Mucosa of descending colon (tissue), 3 donors: ENCODE measurements at regions not wholly inside any gene's neighbourhood (a gene's known extent, or its start where the extent isn't known, plus 50 kb on each side); places are given as distances from the start of the nearest gene placed in this dataset.

Experiments
- ATAC-seq: fragments of 200-7000 bp; cut with Tn5 transposase; one replicate; pipeline ENCODE4 v1.9.1; 2020; ENCODE audit warnings: mild to moderate bottlenecking, moderate library complexity
- DNase-seq, 3 donors: peaks; one replicate each; pipeline ENCODE4 v3.0.0-alpha.2; 2020
- H3K36me3 ChIP-seq: fragments of 200-600 bp; one replicate; pipeline ENCODE4 v1.8.0; 2021; ENCODE audit warnings: low read depth, mild to moderate bottlenecking
- H3K4me1 ChIP-seq: fragments of 200-600 bp; one replicate; pipeline ENCODE4 v1.8.0; 2021; ENCODE audit warnings: low read depth, mild to moderate bottlenecking
- H3K4me3 ChIP-seq: fragments of 200-600 bp; one replicate; pipeline ENCODE4 v1.8.0; 2021; ENCODE audit warnings: mild to moderate bottlenecking
- H3K9me3 ChIP-seq: fragments of 200-600 bp; one replicate; pipeline ENCODE4 v1.8.0; 2021; ENCODE audit warnings: mild to moderate bottlenecking
- intact Hi-C, 2 donors: fragments of 100-400 bp; cut with DNase I in 1 of 2; cut with micrococcal nuclease in 1 of 2; formaldehyde crosslinking; loops; one replicate each; pipeline versions ENCODE4 v1.11.0 to v1.11.1; 2022; cut with DNase I, micrococcal nuclease
- TF ChIP-seq, protein P1 (sequence below): fragments of 200-600 bp; IDR thresholded peaks from one replicate; pipeline ENCODE4 v1.8.0; 2022; ENCODE audit warnings: antibody characterized with exemption, mild to moderate bottlenecking
- donor health status: DM: no; HTN: no; CAD: no; lungs with moderate emphysema.
- donor health status: DM: no; HTN: no; CAD: no.
- donor health status: DM: no; HTN: yes; CAD: no.

DNA sequence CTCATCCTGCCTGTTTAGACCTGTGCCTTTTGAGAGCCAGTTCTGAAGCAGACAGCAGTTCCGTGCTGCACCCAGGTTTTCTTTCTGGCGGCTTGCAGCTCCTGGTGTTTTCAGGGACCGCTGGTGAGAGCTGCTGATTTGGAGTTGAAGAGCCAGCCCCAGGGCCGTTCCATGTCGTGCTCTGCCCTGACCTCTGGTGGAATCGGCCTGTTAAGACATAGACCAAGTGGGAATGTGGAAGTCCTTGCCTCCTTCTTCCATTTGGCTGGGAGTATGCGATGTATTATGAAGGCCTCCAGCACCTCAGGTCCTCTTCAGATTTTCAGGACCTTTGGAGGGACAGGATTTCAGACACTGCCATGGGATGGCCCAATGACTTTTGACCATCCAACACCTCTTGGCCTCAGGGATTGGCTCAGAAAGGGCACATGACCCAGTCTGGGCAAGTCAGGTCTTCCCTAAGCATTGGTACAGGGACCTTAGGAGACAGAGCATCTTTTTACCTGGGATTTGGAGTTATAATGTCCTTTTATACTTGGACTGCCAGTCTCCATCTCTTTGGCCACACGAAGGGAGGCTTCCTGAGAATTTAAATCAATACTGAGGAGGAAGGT lies 136.1 kb upstream of the CLINT1 start:
- intact Hi-C loops, result loop anchor here (5.0 kb wide), 1 partner anchor 178 kb away; no protein-coding TSS in a partner anchor
- TF ChIP-seq, protein P1, sequence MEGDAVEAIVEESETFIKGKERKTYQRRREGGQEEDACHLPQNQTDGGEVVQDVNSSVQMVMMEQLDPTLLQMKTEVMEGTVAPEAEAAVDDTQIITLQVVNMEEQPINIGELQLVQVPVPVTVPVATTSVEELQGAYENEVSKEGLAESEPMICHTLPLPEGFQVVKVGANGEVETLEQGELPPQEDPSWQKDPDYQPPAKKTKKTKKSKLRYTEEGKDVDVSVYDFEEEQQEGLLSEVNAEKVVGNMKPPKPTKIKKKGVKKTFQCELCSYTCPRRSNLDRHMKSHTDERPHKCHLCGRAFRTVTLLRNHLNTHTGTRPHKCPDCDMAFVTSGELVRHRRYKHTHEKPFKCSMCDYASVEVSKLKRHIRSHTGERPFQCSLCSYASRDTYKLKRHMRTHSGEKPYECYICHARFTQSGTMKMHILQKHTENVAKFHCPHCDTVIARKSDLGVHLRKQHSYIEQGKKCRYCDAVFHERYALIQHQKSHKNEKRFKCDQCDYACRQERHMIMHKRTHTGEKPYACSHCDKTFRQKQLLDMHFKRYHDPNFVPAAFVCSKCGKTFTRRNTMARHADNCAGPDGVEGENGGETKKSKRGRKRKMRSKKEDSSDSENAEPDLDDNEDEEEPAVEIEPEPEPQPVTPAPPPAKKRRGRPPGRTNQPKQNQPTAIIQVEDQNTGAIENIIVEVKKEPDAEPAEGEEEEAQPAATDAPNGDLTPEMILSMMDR, result peak; percentile 43
- Histone ChIP-seq H3K9me3 (no peaks in the 10 kb centered on the region), H3K4me1 (no peaks in the 10 kb centered on the region), H3K36me3 (no peaks in the 10 kb centered on the region), H3K4me3 (no peak overlapping the region)
- ATAC-seq (peak; percentile 99), DNase-seq (peak; percentile 58 to 79 (median 77))

DNA sequence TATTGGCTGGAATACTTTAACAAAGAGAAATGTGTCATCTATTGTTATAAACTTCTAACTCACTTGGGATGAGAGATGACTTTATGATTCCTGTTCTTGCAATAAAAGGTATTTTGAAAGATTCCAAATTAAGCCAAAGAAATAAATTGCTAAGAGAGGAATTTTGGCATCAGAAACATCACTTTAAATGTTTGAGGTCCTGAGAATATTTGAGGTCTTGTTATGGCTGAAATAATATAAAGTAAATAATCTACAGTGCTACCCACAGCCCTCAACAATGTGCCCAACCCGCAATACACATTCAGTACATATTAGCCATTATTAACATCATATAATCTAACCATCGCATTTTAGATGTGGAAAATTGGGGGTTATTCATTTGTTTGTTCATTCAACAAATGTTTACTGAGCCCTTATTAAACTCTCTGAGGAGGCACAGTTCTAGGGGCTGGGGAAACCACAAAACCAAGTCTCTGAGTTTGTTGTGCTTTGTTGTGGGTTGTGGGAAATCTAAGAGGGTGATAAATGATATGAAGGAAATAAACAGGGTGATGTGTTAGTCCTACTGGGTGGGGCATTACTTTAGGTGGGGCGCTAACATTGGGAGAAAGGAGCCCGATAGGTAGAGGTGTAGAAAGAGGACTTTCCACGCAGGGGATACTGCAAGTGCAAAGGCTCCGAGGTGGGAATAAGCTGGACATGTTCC lies 135.2 kb upstream of the CLINT1 start:
- TF ChIP-seq, protein P1, result no peak
- DNase-seq (no peak), ATAC-seq (peak; percentile 31)
- Histone ChIP-seq H3K36me3 (no peaks in the 10 kb centered on the region), H3K4me3 (no peak overlapping the region), H3K9me3 (no peaks in the 10 kb centered on the region), H3K4me1 (no peaks in the 10 kb centered on the region)
- intact Hi-C loops, result no loop called here

DNA sequence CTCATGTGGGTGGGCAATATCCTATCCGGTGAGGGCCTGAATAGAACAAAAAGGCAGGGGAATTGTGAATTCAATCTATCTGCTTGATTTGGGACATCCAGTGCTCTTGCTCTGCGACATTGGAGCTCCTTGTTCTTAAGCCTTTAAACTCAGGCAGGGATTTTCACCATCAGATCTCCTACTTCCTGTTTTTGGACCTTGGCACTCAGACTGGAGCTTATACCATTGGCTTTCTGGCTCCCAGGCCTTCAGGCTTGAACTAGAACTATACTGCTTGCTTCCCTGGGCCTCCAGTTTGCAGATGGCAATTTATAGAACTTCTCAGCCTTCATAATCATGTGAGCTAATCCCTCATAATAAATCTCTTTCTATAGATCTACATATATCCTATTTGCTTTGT lies 134.3 kb upstream of the CLINT1 start:
- DNase-seq (no peak), ATAC-seq (no peak)
- no peaks in the 10 kb centered on the region for H3K9me3 ChIP-seq
- intact Hi-C loops, result no loop called here
- TF ChIP-seq, protein P1, result no peak
- H3K4me1 ChIP-seq, result no peaks in the 10 kb centered on the region
- H3K36me3 ChIP-seq, result no peaks in the 10 kb centered on the region
- H3K4me3 ChIP-seq, result no peak overlapping the region

DNA sequence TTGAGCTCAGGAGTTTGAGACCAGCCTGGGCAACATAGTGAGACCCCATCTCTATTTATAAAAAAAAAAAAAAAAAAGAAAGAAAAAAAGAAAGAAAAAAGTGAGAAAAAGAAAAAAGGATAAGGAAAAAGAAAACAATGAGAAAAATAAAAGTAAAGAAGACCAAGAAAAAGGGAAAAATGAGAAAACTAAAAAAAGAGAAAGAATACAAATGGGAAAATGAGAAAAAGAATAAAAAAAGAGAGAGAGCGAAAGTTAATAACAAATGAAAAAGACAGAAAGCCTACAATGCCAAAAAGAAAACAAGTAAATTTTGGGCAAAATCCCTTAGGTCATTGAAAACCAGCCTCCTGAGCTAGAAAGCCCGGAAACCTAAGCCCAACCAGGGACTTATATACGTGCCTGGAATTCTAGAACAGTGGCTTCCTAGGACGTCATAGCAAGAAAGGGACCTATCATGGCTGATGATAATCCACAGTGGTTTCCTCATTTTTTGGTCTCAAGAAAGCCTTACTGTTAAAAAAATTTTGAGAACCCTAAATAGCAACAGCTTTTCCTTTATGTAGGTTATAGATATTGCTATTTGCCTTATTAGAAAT lies 131.7 kb upstream of the CLINT1 start:
- no peaks in the 10 kb centered on the region for H3K36me3 ChIP-seq
- H3K4me3 ChIP-seq, result no peak overlapping the region
- TF ChIP-seq, protein P1, result no peak
- ATAC-seq, result no peak
- DNase-seq, result no peak
- no peaks in the 10 kb centered on the region for H3K4me1 ChIP-seq
- intact Hi-C loops, result no loop called here
- no peaks in the 10 kb centered on the region for H3K9me3 ChIP-seq

DNA sequence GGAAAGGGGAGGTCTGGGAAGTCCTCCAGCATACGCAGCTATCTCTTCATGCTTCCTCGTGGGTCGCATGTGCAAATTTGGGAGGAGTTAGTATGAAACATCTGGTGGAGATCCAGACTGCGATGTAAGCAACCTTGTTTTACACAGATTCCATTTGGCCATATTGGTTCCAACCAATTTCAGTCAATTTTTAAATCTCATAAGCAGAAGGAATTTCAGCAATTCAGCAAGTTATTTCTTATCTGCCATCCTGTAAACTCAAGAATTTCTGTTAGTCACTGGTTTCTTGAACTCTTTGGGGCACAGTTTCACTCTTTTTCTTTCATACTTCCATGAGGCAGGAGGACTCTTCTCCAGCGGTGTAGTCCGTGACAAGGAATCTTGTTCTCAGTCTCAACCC lies 130.4 kb upstream of the CLINT1 start:
- H3K4me1 ChIP-seq, result no peaks in the 10 kb centered on the region
- no peaks in the 10 kb centered on the region for H3K9me3 ChIP-seq
- TF ChIP-seq, protein P1, result no peak
- H3K36me3 ChIP-seq, result no peaks in the 10 kb centered on the region
- ATAC-seq (no peak), DNase-seq (no peak)
- no peak overlapping the region for H3K4me3 ChIP-seq
- intact Hi-C loops, result no loop called here
